OCI-LY3 (cell line): ENCODE measurements at regions not wholly inside any gene's neighbourhood (a gene's known extent, or its start where the extent isn't known, plus 50 kb on each side); places are given as distances from the start of the nearest gene placed in this dataset.

Source experiments
- EZH2phosphoT487 ChIP-seq: fragments of 200-600 bp; shearing (Covaris generic); IDR thresholded peaks from 2 replicates; pipeline ENCODE4 v1.6.1; 2018; ENCODE audit warnings: antibody characterized with exemption, mixed run types, low read depth
- TF ChIP-seq, protein P1 (sequence below): fragments of 200-600, 300-600 bp; sonication (generic); IDR thresholded peaks from 2 replicates; pipeline ENCODE4 v1.5.1; 2014; ENCODE audit warnings: antibody characterized with exemption, low read length, low read depth

DNA sequence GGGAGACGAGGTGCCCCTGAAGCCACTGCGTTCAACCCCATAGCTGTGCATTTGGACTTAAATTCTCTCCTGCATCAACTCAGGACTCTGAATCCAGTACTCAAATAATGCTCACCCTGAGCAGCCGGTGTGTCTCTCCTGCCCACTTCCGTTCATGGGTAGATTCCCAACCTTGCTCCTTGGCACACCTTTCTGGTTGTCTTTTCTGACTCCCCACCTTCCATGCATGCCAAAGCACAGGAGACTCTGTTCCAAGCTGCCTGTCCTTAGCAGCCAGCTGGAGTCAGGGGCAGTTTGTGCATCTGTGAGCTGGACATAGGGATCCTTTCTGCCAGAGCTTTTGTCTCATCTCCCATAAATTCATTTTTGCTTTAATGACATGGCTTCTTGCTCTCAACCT is 1242.5 kb downstream of the TBC1D22A start:
- TF ChIP-seq, protein P1, sequence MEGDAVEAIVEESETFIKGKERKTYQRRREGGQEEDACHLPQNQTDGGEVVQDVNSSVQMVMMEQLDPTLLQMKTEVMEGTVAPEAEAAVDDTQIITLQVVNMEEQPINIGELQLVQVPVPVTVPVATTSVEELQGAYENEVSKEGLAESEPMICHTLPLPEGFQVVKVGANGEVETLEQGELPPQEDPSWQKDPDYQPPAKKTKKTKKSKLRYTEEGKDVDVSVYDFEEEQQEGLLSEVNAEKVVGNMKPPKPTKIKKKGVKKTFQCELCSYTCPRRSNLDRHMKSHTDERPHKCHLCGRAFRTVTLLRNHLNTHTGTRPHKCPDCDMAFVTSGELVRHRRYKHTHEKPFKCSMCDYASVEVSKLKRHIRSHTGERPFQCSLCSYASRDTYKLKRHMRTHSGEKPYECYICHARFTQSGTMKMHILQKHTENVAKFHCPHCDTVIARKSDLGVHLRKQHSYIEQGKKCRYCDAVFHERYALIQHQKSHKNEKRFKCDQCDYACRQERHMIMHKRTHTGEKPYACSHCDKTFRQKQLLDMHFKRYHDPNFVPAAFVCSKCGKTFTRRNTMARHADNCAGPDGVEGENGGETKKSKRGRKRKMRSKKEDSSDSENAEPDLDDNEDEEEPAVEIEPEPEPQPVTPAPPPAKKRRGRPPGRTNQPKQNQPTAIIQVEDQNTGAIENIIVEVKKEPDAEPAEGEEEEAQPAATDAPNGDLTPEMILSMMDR = no peak
- no peak for TF ChIP-seq EZH2phosphoT487
